Trophoblast cell (in vitro differentiated cells and primary cell): ENCODE measurements at regions not wholly inside any gene's neighbourhood (a gene's known extent, or its start where the extent isn't known, plus 50 kb on each side); places are given as distances from the start of the nearest gene placed in this dataset.

ENCODE experiments used
- DNase-seq, 2 donors: peaks; one replicate each; pipeline ENCODE4 v3.0.0-alpha.2; 2016
- H2AFZ ChIP-seq: 2 replicates; pipeline ENCODE4 v1.6.1; 2013; ENCODE audit warnings: low read length, moderate library complexity, mild to moderate bottlenecking; ENCODE audit not compliant: insufficient read depth, poor library complexity
- H2AK5ac ChIP-seq: 2 replicates; pipeline ENCODE4 v1.6.1; 2013; ENCODE audit warnings: mild to moderate bottlenecking, low read length
- H2BK120ac ChIP-seq: 2 replicates; pipeline ENCODE4 v1.6.1; 2013; ENCODE audit warnings: low read length, mild to moderate bottlenecking, moderate library complexity; ENCODE audit not compliant: insufficient read depth, poor library complexity
- H2BK12ac ChIP-seq: 2 replicates; pipeline ENCODE4 v1.6.1; 2013; ENCODE audit warnings: mild to moderate bottlenecking, low read length, moderate library complexity
- H2BK5ac ChIP-seq: 2 replicates; pipeline ENCODE4 v1.6.1; 2013; ENCODE audit warnings: low read length, low read depth, moderate library complexity, mild to moderate bottlenecking; ENCODE audit not compliant: poor library complexity
- H3K14ac ChIP-seq: 2 replicates; pipeline ENCODE4 v1.6.1; 2013; ENCODE audit warnings: mild to moderate bottlenecking, low read length
- H3K18ac ChIP-seq: 2 replicates; pipeline ENCODE4 v1.6.1; 2013; ENCODE audit warnings: mild to moderate bottlenecking, low read length
- H3K23ac ChIP-seq: 2 replicates; pipeline ENCODE4 v1.6.1; 2013; ENCODE audit warnings: low read length
- H3K27ac ChIP-seq: 2 replicates; pipeline ENCODE4 v1.5.1; 2013; ENCODE audit warnings: low read depth, mild to moderate bottlenecking, inconsistent platforms, low read length, moderate library complexity
- H3K27me3 ChIP-seq: 2 replicates; pipeline ENCODE4 v1.6.1; 2013; ENCODE audit warnings: inconsistent platforms, mild to moderate bottlenecking, low read length, moderate library complexity; ENCODE audit not compliant: insufficient read depth
- H3K36me3 ChIP-seq, 2 experiments: 1 replicate in 1 of 2; 2 replicates in 1 of 2; pipeline ENCODE4 v1.6.1; 2013; ENCODE audit warnings: low read length in 2 of 2, mild to moderate bottlenecking in 2 of 2, moderate library complexity in 1 of 2; ENCODE audit not compliant: insufficient read depth in 2 of 2, control insufficient read depth in 1 of 2
- H3K4ac ChIP-seq: 2 replicates; pipeline ENCODE4 v1.6.1; 2013; ENCODE audit warnings: low read depth, mild to moderate bottlenecking, low read length, moderate library complexity
- H3K4me1 ChIP-seq, 2 experiments: 1 replicate in 1 of 2; 2 replicates in 1 of 2; pipeline ENCODE4 v1.6.1; 2013; ENCODE audit warnings: low read length in 2 of 2, mild to moderate bottlenecking in 2 of 2, moderate library complexity in 1 of 2; ENCODE audit not compliant: insufficient read depth in 2 of 2, control insufficient read depth in 1 of 2
- H3K4me2 ChIP-seq: 2 replicates; pipeline ENCODE4 v1.6.1; 2013; ENCODE audit warnings: inconsistent platforms, mild to moderate bottlenecking, low read length, moderate library complexity
- H3K4me3 ChIP-seq: 2 replicates; pipeline ENCODE4 v1.5.1; 2013; ENCODE audit warnings: mild to moderate bottlenecking, low read depth, low read length, inconsistent platforms
- H3K79me1 ChIP-seq: one replicate; pipeline ENCODE4 v1.6.1; 2013; ENCODE audit warnings: low read length
- H3K79me2 ChIP-seq: 2 replicates; pipeline ENCODE4 v1.6.1; 2013; ENCODE audit warnings: low read length, mild to moderate bottlenecking; ENCODE audit not compliant: control insufficient read depth, insufficient read depth, poor library complexity
- H3K9ac ChIP-seq: 2 replicates; pipeline ENCODE4 v1.6.1; 2013; ENCODE audit warnings: mild to moderate bottlenecking, low read length
- H3K9me3 ChIP-seq: 2 replicates; pipeline ENCODE4 v1.6.1; 2013; ENCODE audit warnings: low read depth, mild to moderate bottlenecking, control low read depth, inconsistent platforms, low read length; ENCODE audit not compliant: insufficient read depth
- H4K12ac ChIP-seq: 2 replicates; pipeline ENCODE4 v1.6.1; 2013; ENCODE audit warnings: low read depth, mild to moderate bottlenecking, low read length, moderate library complexity
- H4K8ac ChIP-seq: 2 replicates; pipeline ENCODE4 v1.6.1; 2013; ENCODE audit warnings: low read depth, mild to moderate bottlenecking, low read length, moderate library complexity
- H4K91ac ChIP-seq: one replicate; pipeline ENCODE4 v1.6.1; 2013; ENCODE audit warnings: low read depth, mild to moderate bottlenecking, low read length, moderate library complexity
- WGBS: extraction: QIAGEN DNeasy Blood & Tissue Kit; methylation state at CpG from one replicate; pipeline ENCODE4 v1.1.7; 2013; ENCODE audit warnings: missing lambda C conversion rate; ENCODE audit not compliant: insufficient read length, insufficient coverage; ENCODE audit errors: extremely low coverage; 5-methylcytosine and 5-hydroxymethylcytosine counted together

- no peak overlapping the region for H3K4me2 ChIP-seq
- no peak overlapping the region for H3K9ac ChIP-seq
- no peak overlapping the region for H2BK120ac ChIP-seq
- no peak overlapping the region for H3K18ac ChIP-seq
- H3K4me3 ChIP-seq = no peak overlapping the region
- no peak overlapping the region for H2BK5ac ChIP-seq
- H3K36me3 ChIP-seq = no peaks in the 10 kb centered on the region
- no peaks in the 10 kb centered on the region for H3K4me1 ChIP-seq
- no peak overlapping the region for H2AFZ ChIP-seq
- no CpG with 5 or more reads among the region's 14 CpGs for WGBS
- H3K14ac ChIP-seq = no peak overlapping the region
- H4K8ac ChIP-seq = no peak overlapping the region
- peaks cover 3% of the 10 kb centered on the region for H3K9me3 ChIP-seq
- no peak overlapping the region for H4K91ac ChIP-seq
- H2BK12ac ChIP-seq = no peak overlapping the region
- H3K79me1 ChIP-seq = no peaks in the 10 kb centered on the region
- H3K79me2 ChIP-seq = no peaks in the 10 kb centered on the region
- no peak overlapping the region for H3K4ac ChIP-seq
- no peak overlapping the region for H2AK5ac ChIP-seq
- H3K23ac ChIP-seq = no peak overlapping the region
- no peak for DNase-seq
- H4K12ac ChIP-seq = no peak overlapping the region
- no peak overlapping the region for H3K27ac ChIP-seq
- no peaks in the 10 kb centered on the region for H3K27me3 ChIP-seq
Measured at GRCh38 chr15:77716632-77717332, 84.1 kb upstream of the LINGO1 start.

DNA sequence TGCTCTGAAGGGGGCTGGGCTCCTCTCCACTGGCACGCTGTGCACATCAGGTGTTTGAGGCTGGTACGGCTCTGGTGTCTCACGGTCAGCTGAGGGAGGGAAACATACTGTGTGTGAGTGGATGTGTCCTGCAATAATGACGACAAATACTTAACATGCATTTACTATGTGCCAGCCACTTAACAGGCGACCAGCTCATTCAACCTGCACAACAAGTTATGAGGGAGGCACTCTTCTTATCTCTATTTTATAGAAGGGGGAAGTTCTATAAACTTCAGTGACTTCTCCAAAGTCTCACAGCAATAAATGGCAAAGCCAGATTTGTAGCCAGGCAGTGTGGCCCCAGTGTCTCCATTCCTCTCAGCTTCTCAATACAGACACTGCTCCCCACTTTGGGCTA lies 83.1 kb upstream of the LINGO1 start:
- no peak overlapping the region for H2BK120ac ChIP-seq
- H3K14ac ChIP-seq = no peak overlapping the region
- H3K79me1 ChIP-seq = no peaks in the 10 kb centered on the region
- H3K18ac ChIP-seq = no peak overlapping the region
- no peaks in the 10 kb centered on the region for H3K79me2 ChIP-seq
- no peak overlapping the region for H3K4ac ChIP-seq
- H3K27me3 ChIP-seq = no peaks in the 10 kb centered on the region
- no peaks in the 10 kb centered on the region for H3K4me1 ChIP-seq
- H2AFZ ChIP-seq = no peak overlapping the region
- no peak overlapping the region for H3K4me3 ChIP-seq
- DNase-seq = no peak
- WGBS = no CpG with 5 or more reads among the region's 5 CpGs
- peaks cover 3% of the 10 kb centered on the region for H3K9me3 ChIP-seq
- H2BK5ac ChIP-seq = no peak overlapping the region
- no peak overlapping the region for H3K4me2 ChIP-seq
- H3K23ac ChIP-seq = no peak overlapping the region
- H4K12ac ChIP-seq = no peak overlapping the region
- H4K8ac ChIP-seq = no peak overlapping the region
- no peak overlapping the region for H4K91ac ChIP-seq
- H2BK12ac ChIP-seq = no peak overlapping the region
- no peaks in the 10 kb centered on the region for H3K36me3 ChIP-seq
- H3K27ac ChIP-seq = no peak overlapping the region
- no peak overlapping the region for H2AK5ac ChIP-seq
- no peak overlapping the region for H3K9ac ChIP-seq

DNA sequence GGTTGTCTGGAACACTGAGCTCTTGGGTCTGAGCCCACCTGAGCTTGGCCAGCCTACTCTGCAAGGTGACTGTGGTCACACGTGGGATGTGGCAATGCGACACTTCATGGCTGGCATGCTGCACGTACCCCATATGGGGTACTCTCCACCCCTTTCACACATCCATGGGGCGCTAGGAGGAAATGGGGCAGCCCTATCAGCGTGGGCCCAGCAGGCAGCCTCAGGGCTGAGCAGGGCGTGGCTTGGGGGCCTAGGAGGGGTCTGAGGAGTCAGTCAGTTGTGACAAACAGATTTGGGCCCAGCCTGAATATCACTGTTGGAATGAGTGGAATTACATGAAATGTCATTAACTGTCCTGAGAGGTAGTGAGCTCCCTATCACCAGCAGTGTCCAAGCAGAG lies 82.3 kb upstream of the LINGO1 start:
- Histone ChIP-seq H3K27ac (no peak overlapping the region), H2BK120ac (no peak overlapping the region), H4K12ac (no peak overlapping the region), H3K4me2 (no peak overlapping the region), H2BK5ac (no peak overlapping the region), H3K14ac (no peak overlapping the region), H3K4ac (no peak overlapping the region), H3K18ac (no peak overlapping the region), H3K36me3 (no peaks in the 10 kb centered on the region), H3K27me3 (no peaks in the 10 kb centered on the region), H3K4me3 (no peak overlapping the region), H3K79me1 (no peaks in the 10 kb centered on the region), H2BK12ac (no peak overlapping the region), H2AK5ac (no peak overlapping the region), H4K91ac (no peak overlapping the region), H3K9ac (no peak overlapping the region), H3K79me2 (no peaks in the 10 kb centered on the region), H3K4me1 (no peaks in the 10 kb centered on the region), H4K8ac (no peak overlapping the region), H3K9me3 (peaks cover 3% of the 10 kb centered on the region), H2AFZ (no peak overlapping the region), H3K23ac (no peak overlapping the region)
- WGBS = no CpG with 5 or more reads among the region's 6 CpGs
- DNase-seq = no peak

DNA sequence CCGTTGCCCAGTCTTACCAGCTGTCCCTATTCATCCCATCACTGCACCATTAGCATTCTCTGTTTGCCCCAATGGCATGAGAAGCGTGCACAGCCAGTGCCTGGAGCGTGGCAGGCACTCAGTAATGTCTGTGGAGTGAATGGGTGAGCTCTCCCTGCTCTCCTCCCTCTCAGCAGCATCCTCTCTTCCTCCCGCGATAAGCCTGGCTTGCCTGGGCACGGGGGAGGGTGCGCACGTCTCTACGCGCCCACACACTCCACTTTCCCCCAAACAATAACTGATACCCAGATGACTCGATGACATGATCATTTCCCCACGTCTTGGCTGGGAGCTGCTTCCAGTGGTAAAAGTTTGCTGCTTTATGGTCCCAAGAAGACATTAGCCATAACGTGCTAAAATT lies 81.8 kb upstream of the LINGO1 start:
- H4K12ac ChIP-seq = no peak overlapping the region
- DNase-seq = no peak
- H2BK120ac ChIP-seq = no peak overlapping the region
- H3K4ac ChIP-seq = no peak overlapping the region
- H3K4me2 ChIP-seq = no peak overlapping the region
- no peak overlapping the region for H2BK5ac ChIP-seq
- no peaks in the 10 kb centered on the region for H3K79me1 ChIP-seq
- H3K23ac ChIP-seq = no peak overlapping the region
- H3K79me2 ChIP-seq = no peaks in the 10 kb centered on the region
- H3K36me3 ChIP-seq = no peaks in the 10 kb centered on the region
- H4K8ac ChIP-seq = no peak overlapping the region
- H3K4me1 ChIP-seq = no peaks in the 10 kb centered on the region
- H3K27ac ChIP-seq = no peak overlapping the region
- H4K91ac ChIP-seq = no peak overlapping the region
- no peaks in the 10 kb centered on the region for H3K27me3 ChIP-seq
- H3K9me3 ChIP-seq = peaks cover 3% of the 10 kb centered on the region
- no peak overlapping the region for H2AK5ac ChIP-seq
- H2AFZ ChIP-seq = no peak overlapping the region
- no peak overlapping the region for H2BK12ac ChIP-seq
- H3K9ac ChIP-seq = no peak overlapping the region
- H3K14ac ChIP-seq = no peak overlapping the region
- whole genome bisulfite sequencing = no CpG with 5 or more reads among the region's 13 CpGs
- no peak overlapping the region for H3K18ac ChIP-seq
- H3K4me3 ChIP-seq = no peak overlapping the region
